Femur (tissue), 1 donor: ENCODE measurements at regions not wholly inside any gene's neighbourhood (a gene's known extent, or its start where the extent isn't known, plus 50 kb on each side); places are given as distances from the start of the nearest gene placed in this dataset.

Source experiments
- DNase-seq: peaks from one replicate; pipeline ENCODE4 v3.0.0-alpha.2; 2017

GRCh38 chr9:93827545-93828330 lies 127.4 kb downstream of the BARX1 start:
- DNase-seq: peak; percentile 70

- DNase-seq: no peak
Measured at GRCh38 chr9:93826905-93827544, 128.1 kb downstream of the BARX1 start.

- DNase-seq: no peak
Measured at GRCh38 chr9:93826209-93826608, 128.9 kb downstream of the BARX1 start.

GRCh38 chr9:93825348-93826115 lies 129.6 kb downstream of the BARX1 start:
- DNase-seq: no peak

GRCh38 chr9:93824386-93825294 lies 130.5 kb downstream of the BARX1 start:
- DNase-seq: no peak

- DNase-seq: no peak
Measured at GRCh38 chr9:93823245-93824072, 131.7 kb downstream of the BARX1 start.

- DNase-seq: no peak
Measured at GRCh38 chr9:93822229-93822628, 132.9 kb downstream of the BARX1 start.

GRCh38 chr9:93821307-93821703 lies 133.8 kb downstream of the BARX1 start:
- no peak for DNase-seq

GRCh38 chr9:93820667-93821306 lies 134.4 kb downstream of the BARX1 start:
- no peak for DNase-seq

GRCh38 chr9:93819905-93820304 lies 135.2 kb downstream of the BARX1 start:
- no peak for DNase-seq

- DNase-seq: no peak
Measured at GRCh38 chr9:93818827-93819472, 136.2 kb downstream of the BARX1 start.

- DNase-seq: no peak
Measured at GRCh38 chr9:93818237-93818636, 136.9 kb downstream of the BARX1 start.

- no peak for DNase-seq
Measured at GRCh38 chr9:93815677-93816076, 139.5 kb downstream of the BARX1 start.

- no peak for DNase-seq
Measured at GRCh38 chr9:93815135-93815534, 140.0 kb downstream of the BARX1 start.

GRCh38 chr9:93814077-93814956 lies 140.8 kb downstream of the BARX1 start:
- DNase-seq: no peak

GRCh38 chr9:93813221-93814076 lies 141.7 kb downstream of the BARX1 start:
- DNase-seq: no peak

GRCh38 chr9:93812410-93812668 lies 142.8 kb downstream of the BARX1 start:
- DNase-seq: no peak

GRCh38 chr9:93810028-93810971 lies 144.9 kb downstream of the BARX1 start:
- no peak for DNase-seq
